Activated T-helper 1 cell treated with anti-CD3 and anti-CD28 coated beads, Interleukin-12 subunit alpha, Interleukin-12 subunit beta, Interleukin-2, Interleukin-4 antibody, amounts not matched to agents 30 ng/mL and 10 ng/mL and 1 ng/mL, durations not matched to agents 14 hours and 24 hours and 36 hours (primary cell): ENCODE measurements at regions not wholly inside any gene's neighbourhood (a gene's known extent, or its start where the extent isn't known, plus 50 kb on each side); places are given as distances from the start of the nearest gene placed in this dataset.

Experiments
- DNase-seq: peaks from one replicate; pipeline ENCODE4 v3.0.0; 2021; ENCODE audit warnings: low spot score
- H3K27ac Mint-ChIP-seq: one replicate; pipeline ENCODE4 v1.8.0; 2021; ENCODE audit warnings: mild to moderate bottlenecking, mixed read lengths
- H3K27me3 Mint-ChIP-seq: one replicate; pipeline ENCODE4 v1.8.0; 2022; ENCODE audit warnings: mild to moderate bottlenecking, moderate library complexity, mixed read lengths; ENCODE audit not compliant: insufficient read depth
- H3K36me3 Mint-ChIP-seq: one replicate; pipeline ENCODE4 v1.8.0; 2021; ENCODE audit warnings: low read depth, mixed read lengths
- H3K4me1 Mint-ChIP-seq: one replicate; pipeline ENCODE4 v1.8.0; 2021; ENCODE audit warnings: low read depth, mixed read lengths
- H3K4me3 Mint-ChIP-seq: one replicate; pipeline ENCODE4 v1.8.0; 2021; ENCODE audit warnings: mild to moderate bottlenecking, moderate library complexity, mixed read lengths
- H3K9me3 Mint-ChIP-seq: one replicate; pipeline ENCODE4 v1.8.0; 2021; ENCODE audit warnings: mixed read lengths
- intact Hi-C: fragments of 100-400 bp; cut with micrococcal nuclease; formaldehyde crosslinking; loops from one replicate; pipeline ENCODE4 v1.15.1; 2024

- no peaks in the 10 kb centered on the region for H3K27me3 Mint-ChIP-seq
- no peak overlapping the region for H3K4me3 Mint-ChIP-seq
- intact Hi-C loops: no loop called here
- no peaks in the 10 kb centered on the region for H3K4me1 Mint-ChIP-seq
- no peaks in the 10 kb centered on the region for H3K9me3 Mint-ChIP-seq
- H3K27ac Mint-ChIP-seq: no peak overlapping the region
- no peak for DNase-seq
- no peaks in the 10 kb centered on the region for H3K36me3 Mint-ChIP-seq
Observed at GRCh38 chr20:19947611-19948264, 69.4 kb upstream of the NAA20 start.

GRCh38 chr20:19949195-19949867 lies 67.8 kb upstream of the NAA20 start:
- no peak overlapping the region for H3K27ac Mint-ChIP-seq
- DNase-seq: no peak
- no peak overlapping the region for H3K4me3 Mint-ChIP-seq
- no peaks in the 10 kb centered on the region for H3K36me3 Mint-ChIP-seq
- H3K27me3 Mint-ChIP-seq: no peaks in the 10 kb centered on the region
- H3K9me3 Mint-ChIP-seq: no peaks in the 10 kb centered on the region
- no peaks in the 10 kb centered on the region for H3K4me1 Mint-ChIP-seq
- intact Hi-C loops: no loop called here

GRCh38 chr20:19950042-19950441 lies 67.1 kb upstream of the NAA20 start:
- DNase-seq: no peak
- intact Hi-C loops: no loop called here
- H3K36me3 Mint-ChIP-seq: no peaks in the 10 kb centered on the region
- no peaks in the 10 kb centered on the region for H3K27me3 Mint-ChIP-seq
- no peak overlapping the region for H3K27ac Mint-ChIP-seq
- no peak overlapping the region for H3K4me3 Mint-ChIP-seq
- H3K4me1 Mint-ChIP-seq: no peaks in the 10 kb centered on the region
- no peaks in the 10 kb centered on the region for H3K9me3 Mint-ChIP-seq

GRCh38 chr20:19952392-19952791 lies 64.8 kb upstream of the NAA20 start:
- no peak overlapping the region for H3K27ac Mint-ChIP-seq
- intact Hi-C loops: no loop called here
- no peaks in the 10 kb centered on the region for H3K9me3 Mint-ChIP-seq
- H3K4me3 Mint-ChIP-seq: no peak overlapping the region
- no peaks in the 10 kb centered on the region for H3K4me1 Mint-ChIP-seq
- DNase-seq: no peak
- no peaks in the 10 kb centered on the region for H3K36me3 Mint-ChIP-seq
- H3K27me3 Mint-ChIP-seq: no peaks in the 10 kb centered on the region

GRCh38 chr20:19953606-19954005 lies 63.6 kb upstream of the NAA20 start:
- intact Hi-C loops: no loop called here
- Mint-ChIP-seq H3K4me3 (no peak overlapping the region), H3K4me1 (no peaks in the 10 kb centered on the region)

GRCh38 chr20:19956976-19957375 lies 60.2 kb upstream of the NAA20 start:
- Mint-ChIP-seq H3K4me3 (no peak overlapping the region), H3K27ac (no peak overlapping the region), H3K36me3 (no peaks in the 10 kb centered on the region), H3K9me3 (no peaks in the 10 kb centered on the region), H3K4me1 (no peaks in the 10 kb centered on the region), H3K27me3 (peaks cover 2% of the 10 kb centered on the region)
- intact Hi-C loops: no loop called here
- DNase-seq: no peak

More at GRCh38 chr20:19953606-19954005, 63.6 kb upstream of the NAA20 start:
- no peak for DNase-seq
- no peaks in the 10 kb centered on the region for H3K27me3 Mint-ChIP-seq
- H3K27ac Mint-ChIP-seq: no peak overlapping the region
- H3K9me3 Mint-ChIP-seq: no peaks in the 10 kb centered on the region
- H3K36me3 Mint-ChIP-seq: no peaks in the 10 kb centered on the region

GRCh38 chr20:19958219-19958618 lies 58.9 kb upstream of the NAA20 start:
- DNase-seq: no peak
- Mint-ChIP-seq H3K4me1 (no peaks in the 10 kb centered on the region), H3K36me3 (no peaks in the 10 kb centered on the region), H3K27ac (no peak overlapping the region), H3K4me3 (no peak overlapping the region), H3K9me3 (no peaks in the 10 kb centered on the region), H3K27me3 (peaks cover 2% of the 10 kb centered on the region)
- intact Hi-C loops: no loop called here

- H3K36me3 Mint-ChIP-seq: no peaks in the 10 kb centered on the region
- H3K27ac Mint-ChIP-seq: no peak overlapping the region
- H3K9me3 Mint-ChIP-seq: no peaks in the 10 kb centered on the region
- DNase-seq: no peak
- no peaks in the 10 kb centered on the region for H3K4me1 Mint-ChIP-seq
- intact Hi-C loops: no loop called here
- H3K27me3 Mint-ChIP-seq: peaks cover 2% of the 10 kb centered on the region
- no peak overlapping the region for H3K4me3 Mint-ChIP-seq
Observed at GRCh38 chr20:19958928-19959327, 58.2 kb upstream of the NAA20 start.

- no peak for DNase-seq
- intact Hi-C loops: no loop called here
- Mint-ChIP-seq H3K9me3 (no peaks in the 10 kb centered on the region), H3K4me1 (no peaks in the 10 kb centered on the region), H3K36me3 (no peaks in the 10 kb centered on the region), H3K27ac (no peak overlapping the region), H3K4me3 (no peak overlapping the region), H3K27me3 (peaks cover 2% of the 10 kb centered on the region)
Observed at GRCh38 chr20:19960745-19961144, 56.4 kb upstream of the NAA20 start.

- Mint-ChIP-seq H3K27me3 (peaks cover 2% of the 10 kb centered on the region), H3K4me3 (no peak overlapping the region), H3K9me3 (no peaks in the 10 kb centered on the region), H3K27ac (no peak overlapping the region), H3K4me1 (no peaks in the 10 kb centered on the region), H3K36me3 (no peaks in the 10 kb centered on the region)
- intact Hi-C loops: no loop called here
- no peak for DNase-seq
Observed at GRCh38 chr20:19961293-19961692, 55.9 kb upstream of the NAA20 start.

GRCh38 chr20:19962958-19963357 lies 54.2 kb upstream of the NAA20 start:
- intact Hi-C loops: no loop called here

GRCh38 chr20:19964289-19965265 lies 52.6 kb upstream of the NAA20 start:
- Mint-ChIP-seq H3K4me1 (no peaks in the 10 kb centered on the region), H3K9me3 (no peaks in the 10 kb centered on the region), H3K27ac (no peak overlapping the region), H3K36me3 (no peaks in the 10 kb centered on the region), H3K4me3 (no peak overlapping the region), H3K27me3 (peaks cover 2% of the 10 kb centered on the region)
- DNase-seq: no peak
- intact Hi-C loops: no loop called here

More at GRCh38 chr20:19962958-19963357, 54.2 kb upstream of the NAA20 start:
- DNase-seq: no peak
- no peaks in the 10 kb centered on the region for H3K36me3 Mint-ChIP-seq
- no peaks in the 10 kb centered on the region for H3K9me3 Mint-ChIP-seq
- no peak overlapping the region for H3K4me3 Mint-ChIP-seq
- H3K27ac Mint-ChIP-seq: no peak overlapping the region
- H3K4me1 Mint-ChIP-seq: no peaks in the 10 kb centered on the region
- H3K27me3 Mint-ChIP-seq: peaks cover 2% of the 10 kb centered on the region

- no peaks in the 10 kb centered on the region for H3K9me3 Mint-ChIP-seq
- intact Hi-C loops: no loop called here
- H3K4me3 Mint-ChIP-seq: no peak overlapping the region
- H3K27me3 Mint-ChIP-seq: peaks cover 9% of the 10 kb centered on the region
- H3K4me1 Mint-ChIP-seq: no peaks in the 10 kb centered on the region
- H3K36me3 Mint-ChIP-seq: no peaks in the 10 kb centered on the region
- DNase-seq: no peak
- H3K27ac Mint-ChIP-seq: no peak overlapping the region
Observed at GRCh38 chr20:19966840-19967239, 50.3 kb upstream of the NAA20 start.
